Glutamatergic neuron (in vitro differentiated cells): ENCODE measurements at regions not wholly inside any gene's neighbourhood (a gene's known extent, or its start where the extent isn't known, plus 50 kb on each side); places are given as distances from the start of the nearest gene placed in this dataset.

ENCODE experiments used
- DNase-seq: peaks from one replicate; pipeline ENCODE4 v3.0.0; 2022
- H3K27ac Mint-ChIP-seq: one replicate; pipeline ENCODE4 v1.8.0; 2020; ENCODE audit warnings: mild to moderate bottlenecking, mixed read lengths, inconsistent platforms; ENCODE audit not compliant: unreplicated experiment
- H3K27me3 Mint-ChIP-seq: one replicate; pipeline ENCODE4 v1.8.0; 2020; ENCODE audit warnings: mild to moderate bottlenecking, moderate library complexity, mixed read lengths, inconsistent platforms; ENCODE audit not compliant: unreplicated experiment
- H3K36me3 Mint-ChIP-seq: one replicate; pipeline ENCODE4 v1.8.0; 2020; ENCODE audit warnings: mild to moderate bottlenecking, mixed read lengths, inconsistent platforms; ENCODE audit not compliant: unreplicated experiment
- H3K4me1 Mint-ChIP-seq: one replicate; pipeline ENCODE4 v1.8.0; 2020; ENCODE audit warnings: mild to moderate bottlenecking, low read depth, mixed read lengths, inconsistent platforms; ENCODE audit not compliant: unreplicated experiment
- H3K4me3 Mint-ChIP-seq: one replicate; pipeline ENCODE4 v1.8.0; 2020; ENCODE audit warnings: mild to moderate bottlenecking, mixed read lengths, inconsistent platforms; ENCODE audit not compliant: unreplicated experiment
- H3K9me3 Mint-ChIP-seq: one replicate; pipeline ENCODE4 v1.8.0; 2020; ENCODE audit warnings: mild to moderate bottlenecking, moderate library complexity, mixed read lengths, inconsistent platforms; ENCODE audit not compliant: unreplicated experiment
- CTCF ChIP-seq: fragments of 200-600 bp; sonication (generic); IDR thresholded peaks from one replicate; pipeline ENCODE4 v1.5.0; 2021; ENCODE audit not compliant: partially characterized antibody, unreplicated experiment

- Mint-ChIP-seq H3K27ac (no peak overlapping the region), H3K27me3 (no peaks in the 10 kb centered on the region), H3K4me1 (peaks cover 2% of the 10 kb centered on the region), H3K4me3 (no peak overlapping the region), H3K36me3 (no peaks in the 10 kb centered on the region), H3K9me3 (peaks cover 6% of the 10 kb centered on the region)
- no peak for DNase-seq
- no peak for TF ChIP-seq CTCF
Measured at GRCh38 chr5:128668921-128669320, 130.9 kb upstream of the FBN2 start.

GRCh38 chr5:128669803-128670202, 131.8 kb upstream of the FBN2 start:
- H3K4me1 Mint-ChIP-seq: peaks cover 2% of the 10 kb centered on the region
- no peaks in the 10 kb centered on the region for H3K36me3 Mint-ChIP-seq
- peaks cover 6% of the 10 kb centered on the region for H3K9me3 Mint-ChIP-seq
- H3K27ac Mint-ChIP-seq: no peak overlapping the region
- no peak for DNase-seq
- no peak for TF ChIP-seq CTCF
- H3K27me3 Mint-ChIP-seq: no peaks in the 10 kb centered on the region
- no peak overlapping the region for H3K4me3 Mint-ChIP-seq

DNA sequence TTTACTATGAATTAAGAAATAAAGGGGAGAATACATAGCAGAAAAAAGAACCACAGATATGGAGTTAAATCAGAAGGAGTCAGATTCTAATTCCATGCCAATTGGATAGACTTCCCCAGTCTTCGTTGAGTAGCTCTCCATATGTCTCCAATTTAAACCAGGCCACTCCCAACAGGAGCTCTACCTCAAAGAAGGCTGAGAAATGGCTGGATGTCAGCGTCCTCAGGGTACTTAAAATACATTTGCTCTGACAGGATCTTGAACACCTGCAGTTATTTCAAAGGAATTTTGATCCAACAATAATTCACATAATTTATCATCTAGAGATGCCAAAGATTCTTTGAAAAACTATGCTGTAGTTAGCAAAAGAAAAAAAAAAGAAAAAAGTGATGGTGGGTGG, 133.9 kb upstream of the FBN2 start:
- TF ChIP-seq CTCF: no peak
- H3K36me3 Mint-ChIP-seq: peaks cover 6% of the 10 kb centered on the region
- H3K9me3 Mint-ChIP-seq: peaks cover 9% of the 10 kb centered on the region
- H3K27ac Mint-ChIP-seq: no peak overlapping the region
- H3K4me3 Mint-ChIP-seq: no peak overlapping the region
- H3K27me3 Mint-ChIP-seq: peaks cover 2% of the 10 kb centered on the region
- peaks cover 2% of the 10 kb centered on the region for H3K4me1 Mint-ChIP-seq
- no peak for DNase-seq

- Mint-ChIP-seq H3K27me3 (peaks cover 2% of the 10 kb centered on the region), H3K4me3 (no peak overlapping the region), H3K36me3 (peaks cover 6% of the 10 kb centered on the region), H3K9me3 (peaks cover 9% of the 10 kb centered on the region), H3K27ac (no peak overlapping the region), H3K4me1 (peaks cover 2% of the 10 kb centered on the region)
- TF ChIP-seq CTCF: no peak
- no peak for DNase-seq
Measured at GRCh38 chr5:128673000-128673399, 135.0 kb upstream of the FBN2 start.

DNA sequence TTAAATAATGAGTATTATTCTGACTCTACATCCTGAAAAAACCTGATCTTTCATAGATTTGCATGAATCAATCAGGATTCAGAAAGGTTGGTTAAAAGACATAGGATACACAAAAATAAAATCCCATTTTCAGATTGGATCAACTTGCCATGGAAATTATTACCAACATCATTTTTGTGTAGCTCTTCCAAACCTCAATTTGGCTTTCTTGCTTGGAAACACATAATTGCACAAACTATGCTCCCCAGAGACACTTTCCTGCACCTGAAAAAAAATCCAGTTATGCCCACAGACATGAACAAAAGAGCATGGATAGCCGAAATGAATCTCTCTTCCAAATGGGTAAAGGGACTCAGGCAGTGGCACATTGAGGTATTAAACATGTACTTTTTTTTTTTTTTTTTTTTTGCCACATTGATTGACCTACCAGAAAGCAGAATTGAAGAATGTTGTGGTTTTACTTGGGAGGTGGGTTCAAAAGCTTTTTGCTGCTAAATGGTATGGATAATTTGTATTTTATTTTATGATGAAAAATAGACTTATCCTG, 135.4 kb upstream of the FBN2 start:
- H3K4me1 Mint-ChIP-seq: peaks cover 2% of the 10 kb centered on the region
- H3K9me3 Mint-ChIP-seq: peaks cover 9% of the 10 kb centered on the region
- H3K4me3 Mint-ChIP-seq: no peak overlapping the region
- peaks cover 6% of the 10 kb centered on the region for H3K36me3 Mint-ChIP-seq
- no peak for TF ChIP-seq CTCF
- H3K27ac Mint-ChIP-seq: no peak overlapping the region
- DNase-seq: no peak
- peaks cover 2% of the 10 kb centered on the region for H3K27me3 Mint-ChIP-seq
